ENCODE measurements at regions not wholly inside any gene's neighbourhood (a gene's known extent, or its start where the extent isn't known, plus 50 kb on each side); places are given as distances from the start of the nearest gene placed in this dataset.

- Histone ChIP-seq H3K27me3 (ENCODE audit: control insufficient read depth in 2 of 2, insufficient read depth in 2 of 2, low read length in 2 of 2) (no peaks in the 10 kb centered on the region), H4K20me1 (replicated peaks; ENCODE audit: control insufficient read depth, insufficient read depth, low read length) (no peaks in the 10 kb centered on the region), H3K9me3 (replicated peaks; ENCODE audit: control insufficient read depth, insufficient read depth, low read depth, low read length) (no peaks in the 10 kb centered on the region; the same call in 1 of the 2 replicates), H3K4me1 (replicated peaks in 1 of 2; ENCODE audit: control insufficient read depth in 2 of 2, insufficient read depth in 2 of 2, low read length in 2 of 2) (no peaks in the 10 kb centered on the region), H3K27ac (ENCODE audit: extremely low read depth, low read depth, low read length) (no peak overlapping the region), H3K4me3 (no peak overlapping the region), H3K9ac (ENCODE audit: insufficient read depth in 1 of 2, low read depth in 2 of 2, low read length in 2 of 2) (no peak overlapping the region), H2AFZ (ENCODE audit: low read depth, low read length) (no peak overlapping the region), H3K4me2 (ENCODE audit: insufficient read depth, low read length) (no peak overlapping the region), H3K79me2 (ENCODE audit: control insufficient read depth, insufficient read depth, low read length) (no peaks in the 10 kb centered on the region), H3K9me1 (ENCODE audit: control insufficient read depth, insufficient read depth, low read length) (no peaks in the 10 kb centered on the region), H3K36me3 (ENCODE audit: control insufficient read depth, insufficient read depth, low read length) (no peaks in the 10 kb centered on the region)
- no TSS peak for BruUV-seq (replicated peaks)
- TF ChIP-seq SMARCB1 (IDR thresholded peaks at IDR 0.05; ENCODE audit: insufficient read length, low read depth) = no peak
- 1% methylated on average over 5 of the region's 5 CpGs for WGBS (ENCODE audit: insufficient coverage, low coverage, missing lambda C conversion rate)
- CTCF ChIA-PET (ENCODE audit: low intra/inter-chr PET ratio) = no interaction called here
- in situ Hi-C loops (cut with MboI) = no loop called here
- POLR2A ChIA-PET = no interaction called here
- intact Hi-C loops (cut with micrococcal nuclease) = no loop called here
- FAIRE-seq (no peak), ATAC-seq (no peak), DNase-seq (ENCODE audit: extremely low read depth in 1 of 4, low spot score in 3 of 4) (no peak)
Observed at GRCh38 chr5:15346738-15347137, 153.2 kb upstream of the FBXL7 start.

- no peak for FAIRE-seq
- ChIA-PET CTCF (ENCODE audit: low intra/inter-chr PET ratio) (no interaction called here), POLR2A (no interaction called here)
- no peaks in the 10 kb centered on the region for H4K20me1 ChIP-seq (replicated peaks; ENCODE audit: control insufficient read depth, insufficient read depth, low read length)
- H3K4me3 ChIP-seq = no peak overlapping the region
- DNase-seq (ENCODE audit: extremely low read depth in 1 of 4, low spot score in 3 of 4) = no peak
- WGBS (ENCODE audit: insufficient coverage, low coverage, missing lambda C conversion rate) = 0% methylated on average over 2 of the region's 2 CpGs
- no peak overlapping the region for H3K9ac ChIP-seq (ENCODE audit: insufficient read depth in 1 of 2, low read depth in 2 of 2, low read length in 2 of 2)
- intact Hi-C loops (cut with micrococcal nuclease) (no loop called here), in situ Hi-C loops (cut with MboI) (no loop called here)
- no peaks in the 10 kb centered on the region for H3K9me1 ChIP-seq (ENCODE audit: control insufficient read depth, insufficient read depth, low read length)
- no peaks in the 10 kb centered on the region for H3K79me2 ChIP-seq (ENCODE audit: control insufficient read depth, insufficient read depth, low read length)
- no peaks in the 10 kb centered on the region for H3K4me1 ChIP-seq (replicated peaks in 1 of 2; ENCODE audit: control insufficient read depth in 2 of 2, insufficient read depth in 2 of 2, low read length in 2 of 2)
- ATAC-seq = no peak
- H3K27me3 ChIP-seq (ENCODE audit: control insufficient read depth in 2 of 2, insufficient read depth in 2 of 2, low read length in 2 of 2) = no peaks in the 10 kb centered on the region
- H2AFZ ChIP-seq (ENCODE audit: low read depth, low read length) = no peak overlapping the region
- BruUV-seq (replicated peaks) = no TSS peak
- H3K36me3 ChIP-seq (ENCODE audit: control insufficient read depth, insufficient read depth, low read length) = no peaks in the 10 kb centered on the region
- H3K27ac ChIP-seq (ENCODE audit: extremely low read depth, low read depth, low read length) = no peak overlapping the region
- H3K9me3 ChIP-seq (replicated peaks; ENCODE audit: control insufficient read depth, insufficient read depth, low read depth, low read length) = no peaks in the 10 kb centered on the region; the same call in 1 of the 2 replicates
- H3K4me2 ChIP-seq (ENCODE audit: insufficient read depth, low read length) = no peak overlapping the region
- TF ChIP-seq NR2C2 (CRISPR knock-in tag; IDR thresholded peaks at IDR 0.05) (no peak), NR2C2 (tag; IDR thresholded peaks at IDR 0.05) (no peak), HNRNPL (IDR thresholded peaks at IDR 0.05; ENCODE audit: low read depth, low read length) (no peak), HDAC8 (tag; IDR thresholded peaks at IDR 0.05) (no peak), CLOCK (CRISPR knock-in tag; IDR thresholded peaks at IDR 0.05; ENCODE audit: borderline replicate concordance) (no peak), FOXK1 (CRISPR knock-in tag; IDR thresholded peaks at IDR 0.05; ENCODE audit: borderline replicate concordance) (no peak), ETV5 (CRISPR knock-in tag; IDR thresholded peaks at IDR 0.05; ENCODE audit: low read depth) (no peak), ZNF384 (IDR thresholded peaks at IDR 0.05; ENCODE audit: low read depth, low read length) (no peak), ZNF785 (CRISPR knock-in tag; IDR thresholded peaks at IDR 0.05) (no peak), GTF2E2 (tag; IDR thresholded peaks at IDR 0.05) (no peak), JUNB (CRISPR knock-in tag; conservative IDR thresholded peaks at IDR 0.05) (no peak)
Observed at GRCh38 chr5:15344954-15345353, 155.0 kb upstream of the FBXL7 start.

Measured in K562 (cell line).